OCI-M1 (cell line): ENCODE measurements at regions not wholly inside any gene's neighbourhood (a gene's known extent, or its start where the extent isn't known, plus 50 kb on each side); places are given as distances from the start of the nearest gene placed in this dataset.
"Not testable (repeated sequence)": the region's sequence is repeated elsewhere in the genome, so short reads cannot be mapped to it uniquely, and the experiment has no call there.

ENCODE experiments used
- DNase-seq: peaks from one replicate; lab custom pipeline; 2025; lab: John Stamatoyannopoulos, UW

GRCh38 chr3:150328654-150329040 is 79.5 kb upstream of the TSC22D2 start:
- no peak for DNase-seq

- DNase-seq: no peak
Measured at GRCh38 chr3:150327678-150328653, 80.1 kb upstream of the TSC22D2 start.

GRCh38 chr3:150324788-150325187 is 83.3 kb upstream of the TSC22D2 start:
- peak; percentile 50 for DNase-seq

- DNase-seq: no peak
Measured at GRCh38 chr3:150324245-150324644, 83.9 kb upstream of the TSC22D2 start.

- no peak for DNase-seq
Measured at GRCh38 chr3:150323770-150324169, 84.3 kb upstream of the TSC22D2 start.

- DNase-seq: not testable (repeated sequence)
Measured at GRCh38 chr3:150323091-150323490, 85.0 kb upstream of the TSC22D2 start.

GRCh38 chr3:150320971-150321370 is 87.1 kb upstream of the TSC22D2 start:
- DNase-seq: not testable (repeated sequence)

- no peak for DNase-seq
Measured at GRCh38 chr3:150319900-150320299, 88.2 kb upstream of the TSC22D2 start.

GRCh38 chr3:150317469-150317868 is 90.6 kb upstream of the TSC22D2 start:
- no peak for DNase-seq

- no peak for DNase-seq
Measured at GRCh38 chr3:150315721-150316120, 92.4 kb upstream of the TSC22D2 start.

- DNase-seq: peak; percentile 50
Measured at GRCh38 chr3:150314248-150315004, 93.7 kb upstream of the TSC22D2 start.

- DNase-seq: peak; percentile 5
Measured at GRCh38 chr3:150312018-150312657, 96.0 kb upstream of the TSC22D2 start.

- DNase-seq: no peak
Measured at GRCh38 chr3:150311156-150311555, 96.9 kb upstream of the TSC22D2 start.

- no peak for DNase-seq
Measured at GRCh38 chr3:150309557-150309956, 98.5 kb upstream of the TSC22D2 start.

GRCh38 chr3:150309257-150309542 is 98.9 kb upstream of the TSC22D2 start:
- DNase-seq: no peak

- no peak for DNase-seq
Measured at GRCh38 chr3:150308481-150309256, 99.4 kb upstream of the TSC22D2 start.

GRCh38 chr3:150308037-150308319 is 100.1 kb upstream of the TSC22D2 start:
- DNase-seq: no peak

GRCh38 chr3:150307311-150308036 is 100.6 kb upstream of the TSC22D2 start:
- no peak for DNase-seq

GRCh38 chr3:150306906-150307305 is 101.2 kb upstream of the TSC22D2 start:
- no peak for DNase-seq

GRCh38 chr3:150306083-150306482 is 102.0 kb upstream of the TSC22D2 start:
- no peak for DNase-seq

GRCh38 chr3:150303768-150304167 is 104.3 kb upstream of the TSC22D2 start:
- DNase-seq: peak; percentile 60
